HepG2 (cell line): ENCODE measurements at regions not wholly inside any gene's neighbourhood (a gene's known extent, or its start where the extent isn't known, plus 50 kb on each side); places are given as distances from the start of the nearest gene placed in this dataset.

Source experiments
- ATAC-seq: fragments of 200-7000 bp; cut with Tn5 transposase; 3 replicates; pipeline ENCODE4 v1.9.1; 2020; ENCODE audit warnings: mild to moderate bottlenecking, moderate library complexity
- BruUV-seq: library from RNA; stranded (reverse); fragments of 400-500 nt; replicated peaks from 2 replicates; lab custom pipeline; 2021; lab: Mats Ljungman, UMichigan
- CTCF ChIA-PET: fragments of 300-600 bp; formaldehyde crosslinking; extraction: SDS; loops from one replicate; lab custom pipeline; 2021; ENCODE audit warnings: low total read pairs, inconsistent platforms, low intra/inter-chr PET ratio; lab: Yijun Ruan, JAX
- POLR2A ChIA-PET: fragments of 350-600 bp; sonication (Branson Sonifier 250); formaldehyde crosslinking; loops from one replicate; lab custom pipeline; 2020; ENCODE audit warnings: antibody characterized with exemption, inconsistent platforms; lab: Yijun Ruan, JAX
- DNase-seq: peaks from one replicate; pipeline ENCODE4 v3.0.0-alpha.2; 2015; ENCODE audit warnings: low spot score
- FAIRE-seq: peaks from 3 replicates; lab custom pipeline; 2011; peaks lifted over from hg19 to GRCh38; lab: Jason Lieb, UNC
- H2AFZ ChIP-seq: one replicate; pipeline ENCODE4 v1.6.1; 2011; ENCODE audit warnings: low read length, inconsistent platforms
- H3K27ac ChIP-seq: fragments of 300-600 bp; 3 replicates; pipeline ENCODE4 v1.8.0; 2011; ENCODE audit warnings: mixed run types, mild to moderate bottlenecking, mixed read lengths, low read length, inconsistent platforms; ENCODE audit not compliant: insufficient read depth; ENCODE audit errors: extremely low read length
- H3K27me3 ChIP-seq, 2 experiments: fragments of 200-600 bp in 1 of 2; 2 replicates in 1 of 2; 3 replicates in 1 of 2; pipeline versions ENCODE4 v1.6.0 to v1.8.0; 2011; ENCODE audit warnings: low read length in 2 of 2, mild to moderate bottlenecking in 2 of 2, moderate library complexity in 2 of 2, inconsistent platforms in 1 of 2; ENCODE audit not compliant: insufficient read depth in 2 of 2, control insufficient read depth in 1 of 2
- H3K36me3 ChIP-seq, 2 experiments: fragments of 200-600 bp in 1 of 2; replicated peaks in 1 of 2; 2 replicates in 1 of 2; 3 replicates in 1 of 2; pipeline versions ENCODE4 v1.5.1 to v1.8.0; 2011; ENCODE audit warnings: low read length in 2 of 2, inconsistent platforms in 1 of 2; ENCODE audit not compliant: insufficient read depth in 2 of 2, control insufficient read depth in 1 of 2
- H3K4me1 ChIP-seq: 2 replicates; pipeline ENCODE4 v1.5.1; 2012; ENCODE audit warnings: low read length, inconsistent platforms; ENCODE audit not compliant: insufficient read depth
- H3K4me2 ChIP-seq: 2 replicates; pipeline ENCODE4 v1.6.0; 2011; ENCODE audit warnings: low read depth, low read length, inconsistent platforms
- H3K4me3 ChIP-seq, 3 experiments: fragments of 200-600 bp in 1 of 3; sonication (generic), shearing (Covaris generic) in 1 of 3; replicated peaks in 1 of 3; 2 replicates each; pipeline ENCODE4 v1.5.1; 2011 to 2016; ENCODE audit warnings: low read length in 3 of 3, inconsistent platforms in 2 of 3, low read depth in 2 of 3, mild to moderate bottlenecking in 2 of 3, control low read depth in 1 of 3, mixed read lengths in 1 of 3; ENCODE audit not compliant: insufficient read depth in 1 of 3
- H3K79me2 ChIP-seq: one replicate; pipeline ENCODE4 v1.6.1; 2011; ENCODE audit warnings: low read length, inconsistent platforms; ENCODE audit not compliant: insufficient read depth
- H3K9ac ChIP-seq: 2 replicates; pipeline ENCODE4 v1.6.0; 2011; ENCODE audit warnings: mild to moderate bottlenecking, low read depth, low read length, inconsistent platforms; ENCODE audit not compliant: insufficient read depth
- H3K9me3 ChIP-seq: 2 replicates; pipeline ENCODE4 v1.5.1; 2012; ENCODE audit warnings: mild to moderate bottlenecking, low read length
- H4K20me1 ChIP-seq: 2 replicates; pipeline ENCODE4 v1.6.0; 2011; ENCODE audit warnings: inconsistent platforms, mild to moderate bottlenecking, low read length, moderate library complexity; ENCODE audit not compliant: insufficient read depth
- AGO1 ChIP-seq: fragments of 200-400 bp; formaldehyde crosslinking; IDR thresholded peaks from 2 replicates; pipeline ENCODE4 v1.6.1; 2017; ENCODE audit warnings: mild to moderate bottlenecking, low read depth, low read length, moderate library complexity; ENCODE audit not compliant: poor library complexity, severe bottlenecking
- ATF7 ChIP-seq, 2 experiments: fragments of 450-650 bp in 1 of 2; sonication (generic) in 1 of 2; formaldehyde crosslinking in 1 of 2; IDR thresholded peaks; 2 replicates each; pipeline versions ENCODE4 v1.4.0 to v1.6.1; 2016 to 2020; ENCODE audit warnings: antibody characterized with exemption in 1 of 2, mild to moderate bottlenecking in 1 of 2, missing genetic modification reagents in 1 of 2
- HNF4A ChIP-seq: sonication (generic); formaldehyde crosslinking; IDR thresholded peaks from 2 replicates; pipeline ENCODE4 v1.4.0; 2020; ENCODE audit warnings: missing genetic modification reagents
- HNRNPUL1 ChIP-seq: fragments of 200-400 bp; formaldehyde crosslinking; IDR thresholded peaks from 2 replicates; pipeline ENCODE4 v1.6.1; 2017; ENCODE audit warnings: low read depth, mild to moderate bottlenecking, low read length, moderate library complexity
- WGBS: methylation state at CpG from one replicate; pipeline ENCODE4 v1.1.6; 2017; ENCODE audit warnings: low lambda C conversion rate; 5-methylcytosine and 5-hydroxymethylcytosine counted together
- in situ Hi-C: cut with HindIII; loops from 2 replicates; pipeline ENCODE4 v1.10.0; 2017; ENCODE audit warnings: low pct_unique_long_range_greater_than_20kb; ENCODE audit not compliant: extremely low pct_ligation_motif_present
- intact Hi-C: fragments of 100-400 bp; cut with micrococcal nuclease; formaldehyde crosslinking; loops from one replicate; pipeline ENCODE4 v1.10.0; 2022; ENCODE audit not compliant: unreplicated experiment
- TF ChIP-seq, protein P1 (sequence below): sonication (generic); formaldehyde crosslinking; IDR thresholded peaks from 2 replicates; pipeline ENCODE4 v1.5.1; 2020; ENCODE audit warnings: missing genetic modification reagents, mild to moderate bottlenecking, borderline replicate concordance

DNA sequence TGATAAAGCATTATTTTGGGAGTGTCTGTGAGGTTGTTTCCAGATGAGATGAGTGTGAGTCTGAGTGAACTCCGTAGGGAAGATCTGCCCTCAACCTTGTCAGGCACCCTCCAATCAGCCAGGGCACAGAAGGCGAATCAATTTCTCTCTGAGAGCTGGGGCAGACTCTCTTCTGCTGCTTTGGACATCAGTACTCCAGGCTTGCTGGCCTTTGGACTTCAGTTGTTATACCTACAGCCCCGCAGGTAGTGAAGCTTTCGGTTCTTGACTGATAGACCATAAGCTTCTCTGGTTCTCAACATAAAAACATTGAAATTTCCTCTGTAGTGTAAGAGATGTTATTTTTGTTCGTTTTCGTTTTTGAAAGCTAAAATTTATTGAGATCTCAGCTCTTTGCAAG is 71.4 kb downstream of the MAFB start:
- no peaks in the 10 kb centered on the region for H3K27me3 ChIP-seq
- no peak overlapping the region for H3K27ac ChIP-seq
- H3K9me3 ChIP-seq, result no peaks in the 10 kb centered on the region
- intact Hi-C loops (no loop called here), in situ Hi-C loops (no loop called here)
- H4K20me1 ChIP-seq, result no peaks in the 10 kb centered on the region
- H3K4me3 ChIP-seq, result no peak overlapping the region
- peak; percentile 62 for ATAC-seq
- no peak overlapping the region for H3K9ac ChIP-seq
- ChIA-PET POLR2A (no interaction called here), CTCF (no interaction called here)
- H3K79me2 ChIP-seq, result no peaks in the 10 kb centered on the region
- no peaks in the 10 kb centered on the region for H3K36me3 ChIP-seq
- H2AFZ ChIP-seq, result no peak overlapping the region
- no peaks in the 10 kb centered on the region for H3K4me1 ChIP-seq
- WGBS, result 9% methylated on average over 6 of the region's 6 CpGs
- no peak for FAIRE-seq
- H3K4me2 ChIP-seq, result no peak overlapping the region
- DNase-seq, result no peak
- TF ChIP-seq AGO1 (no peak), HNF4A (0 out of 2 replicates have a peak, but pooled peaks have one; percentile 7)
- BruUV-seq, result no TSS peak

DNA sequence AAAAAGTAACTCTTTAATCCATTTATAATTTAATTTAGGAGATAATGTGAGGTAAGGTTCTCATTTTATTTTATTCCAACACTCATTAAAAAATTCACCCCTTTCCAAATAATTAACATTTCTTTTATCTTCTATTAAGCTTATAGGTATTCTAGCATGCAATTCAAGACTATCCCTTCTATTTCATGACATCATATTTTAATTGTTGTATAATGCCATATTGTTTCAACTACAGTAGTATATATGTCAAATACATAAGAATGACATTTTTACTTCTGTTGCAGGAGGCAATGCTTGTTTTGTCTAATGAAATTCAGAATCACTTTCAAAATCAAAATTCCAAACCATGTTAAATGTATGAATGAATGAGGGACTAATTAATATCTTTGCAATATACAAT is 76.2 kb downstream of the MAFB start:
- Histone ChIP-seq H3K9me3 (no peaks in the 10 kb centered on the region), H3K27ac (no peak overlapping the region), H3K9ac (no peak overlapping the region), H3K27me3 (no peaks in the 10 kb centered on the region), H3K4me1 (no peaks in the 10 kb centered on the region), H3K4me2 (no peak overlapping the region), H3K36me3 (no peaks in the 10 kb centered on the region), H3K4me3 (no peak overlapping the region), H2AFZ (no peak overlapping the region), H3K79me2 (no peaks in the 10 kb centered on the region), H4K20me1 (no peaks in the 10 kb centered on the region)
- in situ Hi-C loops (no loop called here), intact Hi-C loops (no loop called here)
- no peak for ATAC-seq
- BruUV-seq, result no TSS peak
- no peak for DNase-seq
- TF ChIP-seq, protein P1, sequence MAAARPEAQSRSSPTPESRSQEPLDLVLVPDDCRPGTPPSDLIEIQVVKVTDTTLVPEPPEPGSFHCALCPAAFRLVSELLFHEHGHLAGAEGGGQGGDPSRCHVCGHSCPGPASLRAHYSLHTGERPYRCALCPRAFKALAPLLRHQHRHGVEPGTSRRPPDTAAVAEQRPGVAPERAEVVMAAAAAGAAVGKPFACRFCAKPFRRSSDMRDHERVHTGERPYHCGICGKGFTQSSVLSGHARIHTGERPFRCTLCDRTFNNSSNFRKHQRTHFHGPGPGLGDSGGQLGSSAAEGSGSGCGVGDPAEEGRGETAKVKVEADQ (CRISPR knock-in tag), result no peak
- TF ChIP-seq HNRNPUL1, result no peak
- TF ChIP-seq ATF7 (IDR thresholded peaks at IDR 0.05), result peak; percentile 81
- no peak for TF ChIP-seq ATF7 (CRISPR knock-in tag; IDR thresholded peaks at IDR 0.05)
- ChIA-PET POLR2A (no interaction called here), CTCF (no interaction called here)
- no peak for FAIRE-seq
